Esophagus squamous epithelium (tissue), 5 donors: ENCODE measurements at regions not wholly inside any gene's neighbourhood (a gene's known extent, or its start where the extent isn't known, plus 50 kb on each side); places are given as distances from the start of the nearest gene placed in this dataset.
"Not testable (repeated sequence)": the region's sequence is repeated elsewhere in the genome, so short reads cannot be mapped to it uniquely, and the experiment has no call there.

ENCODE experiments used
- DNase-seq: peaks from one replicate; lab custom pipeline; 2025; lab: John Stamatoyannopoulos, UW
- H3K27ac ChIP-seq, 4 donors: fragments of 200-600 bp; sonication (generic); one replicate each; pipeline ENCODE4 v1.5.1; 2016 to 2019; ENCODE audit warnings: mild to moderate bottlenecking in 1 of 4
- H3K27me3 ChIP-seq, 4 donors: fragments of 200-600 bp; sonication (generic); 1 replicate in 3 of 4; 2 replicates in 1 of 4; pipeline versions ENCODE4 v1.5.1 to v1.6.0; 2017 to 2021; ENCODE audit warnings: antibody characterized with exemption in 1 of 4
- H3K36me3 ChIP-seq, 3 donors: fragments of 200-600 bp; sonication (generic); one replicate each; pipeline ENCODE4 v1.5.1; 2016 to 2019
- H3K4me1 ChIP-seq, 3 donors: fragments of 200-600 bp; sonication (generic); one replicate each; pipeline ENCODE4 v1.5.1; 2017 to 2019
- H3K4me3 ChIP-seq, 4 donors: fragments of 200-600 bp; sonication (generic); 1 replicate in 3 of 4; 2 replicates in 1 of 4; pipeline ENCODE4 v1.5.1; 2016 to 2019; ENCODE audit warnings: mild to moderate bottlenecking in 2 of 4, moderate library complexity in 1 of 4
- H3K9me3 ChIP-seq, 3 donors: fragments of 200-600 bp; sonication (generic); one replicate each; pipeline ENCODE4 v1.5.1; 2016 to 2019
- CTCF ChIP-seq, 6 experiments: fragments of 450-650 bp in 4 of 6; fragments of 200-600 bp in 2 of 6; sonication (generic) in 2 of 6; IDR thresholded peaks; one replicate each; pipeline ENCODE4 v1.5.1; 2016 to 2019; ENCODE audit warnings: antibody characterized with exemption in 6 of 6, mild to moderate bottlenecking in 4 of 6, moderate library complexity in 4 of 6
- POLR2A ChIP-seq, 4 donors: fragments of 450-650 bp; IDR thresholded peaks; one replicate each; pipeline ENCODE4 v1.6.1; 2017; ENCODE audit warnings: antibody characterized with exemption in 4 of 4, mild to moderate bottlenecking in 4 of 4, moderate library complexity in 3 of 4
- WGBS, 2 donors: methylation state at CpG; one replicate each; pipeline ENCODE4 v1.1.5; 2018; 5-methylcytosine and 5-hydroxymethylcytosine counted together
- intact Hi-C: fragments of 100-400 bp; cut with DNase I; formaldehyde crosslinking; loops from one replicate; pipeline ENCODE4 v1.15.0; 2022
- donor health status: DM: yes; HTN: yes; CAD: no.

- intact Hi-C loops, DNase-seq, H3K4me1 ChIP-seq, H3K27ac ChIP-seq, H3K9me3 ChIP-seq, H3K27me3 ChIP-seq, H3K4me3 ChIP-seq, H3K36me3 ChIP-seq: not testable (repeated sequence)
- WGBS, 2 donors, result 80 to 87% methylated on average over 4 of the region's 4 CpGs
Measured at GRCh38 chr6:3672339-3672738, 79.2 kb downstream of the PXDC1 start.

GRCh38 chr6:3671382-3671781, 80.1 kb downstream of the PXDC1 start:
- intact Hi-C loops, result no loop called here
- Histone ChIP-seq H3K27me3 (no peaks in the 10 kb centered on the region), H3K4me3 (no peak overlapping the region), H3K36me3 (no peaks in the 10 kb centered on the region), H3K9me3 (peaks cover 0 to 5% (median 4%) of the 10 kb centered on the region in 3 donors), H3K4me1 (no peaks in the 10 kb centered on the region), H3K27ac (no peak overlapping the region)
- TF ChIP-seq CTCF (IDR thresholded peaks at IDR 0.05) (no peak), POLR2A (IDR thresholded peaks at IDR 0.05) (no peak)
- WGBS, 2 donors, result 83 to 100% methylated on average over 1 of the region's 1 CpG
- DNase-seq, result no peak

- peaks cover 0 to 5% (median 4%) of the 10 kb centered on the region in 3 donors for H3K9me3 ChIP-seq
- H3K4me3 ChIP-seq, result no peak overlapping the region
- no peaks in the 10 kb centered on the region for H3K4me1 ChIP-seq
- H3K27me3 ChIP-seq, result no peaks in the 10 kb centered on the region
- H3K27ac ChIP-seq, result no peak overlapping the region
- H3K36me3 ChIP-seq, result no peaks in the 10 kb centered on the region
- 85 to 88% methylated on average over 1 of the region's 1 CpG for WGBS, 2 donors
- DNase-seq, result no peak
- no peak for TF ChIP-seq POLR2A (IDR thresholded peaks at IDR 0.05)
- TF ChIP-seq CTCF (IDR thresholded peaks at IDR 0.05), result no peak
- intact Hi-C loops, result no loop called here
Measured at GRCh38 chr6:3670356-3670755, 81.2 kb downstream of the PXDC1 start.

GRCh38 chr6:3669916-3670315, 81.6 kb downstream of the PXDC1 start:
- no peaks in the 10 kb centered on the region for H3K27me3 ChIP-seq
- H3K27ac ChIP-seq, result no peak overlapping the region
- H3K4me3 ChIP-seq, result no peak overlapping the region
- intact Hi-C loops, result no loop called here
- DNase-seq, result no peak
- H3K9me3 ChIP-seq, result peaks cover 0 to 5% (median 4%) of the 10 kb centered on the region in 3 donors
- TF ChIP-seq CTCF (IDR thresholded peaks at IDR 0.05) (no peak), POLR2A (IDR thresholded peaks at IDR 0.05) (no peak)
- WGBS, 2 donors, result 71 to 74% methylated on average over 4 to 5 of the region's 5 CpGs
- H3K36me3 ChIP-seq, result no peaks in the 10 kb centered on the region
- H3K4me1 ChIP-seq, result no peaks in the 10 kb centered on the region

- Histone ChIP-seq H3K9me3 (peaks cover 0 to 5% (median 4%) of the 10 kb centered on the region in 3 donors), H3K4me1 (no peaks in the 10 kb centered on the region), H3K4me3 (no peak overlapping the region), H3K36me3 (no peaks in the 10 kb centered on the region), H3K27me3 (no peaks in the 10 kb centered on the region), H3K27ac (no peak overlapping the region)
- TF ChIP-seq POLR2A (IDR thresholded peaks at IDR 0.05) (no peak), CTCF (IDR thresholded peaks at IDR 0.05) (no peak)
- intact Hi-C loops, result no loop called here
- no peak for DNase-seq
- 40% methylated on average over 1 of the region's 1 CpG; no CpG with 5 or more reads in 1 of the 2 donors for WGBS, 2 donors
Measured at GRCh38 chr6:3665608-3666007, 85.9 kb downstream of the PXDC1 start.

- Histone ChIP-seq H3K27me3 (no peaks in the 10 kb centered on the region), H3K9me3 (peaks cover 0 to 5% (median 4%) of the 10 kb centered on the region in 3 donors), H3K27ac (no peak overlapping the region), H3K36me3 (no peaks in the 10 kb centered on the region), H3K4me1 (no peaks in the 10 kb centered on the region), H3K4me3 (no peak overlapping the region)
- no peak for TF ChIP-seq CTCF (IDR thresholded peaks at IDR 0.05)
- TF ChIP-seq POLR2A (IDR thresholded peaks at IDR 0.05), result no peak
- WGBS, 2 donors, result 65 to 84% methylated on average over 8 of the region's 8 CpGs
- intact Hi-C loops, result no loop called here
- no peak for DNase-seq
Measured at GRCh38 chr6:3664625-3665041, 86.9 kb downstream of the PXDC1 start.
